Activated naive CD8-positive, alpha-beta T cell (primary cell): ENCODE measurements at regions not wholly inside any gene's neighbourhood (a gene's known extent, or its start where the extent isn't known, plus 50 kb on each side); places are given as distances from the start of the nearest gene placed in this dataset.
"Not testable (repeated sequence)": the region's sequence is repeated elsewhere in the genome, so short reads cannot be mapped to it uniquely, and the experiment has no call there.

Experiments used
- H3K27ac Mint-ChIP-seq: one replicate; pipeline ENCODE4 v1.8.0; 2021; ENCODE audit warnings: mixed read lengths
- H3K27me3 Mint-ChIP-seq: one replicate; pipeline ENCODE4 v1.8.0; 2021; ENCODE audit warnings: mixed read lengths
- H3K36me3 Mint-ChIP-seq: one replicate; pipeline ENCODE4 v1.8.0; 2021; ENCODE audit warnings: mixed read lengths
- H3K4me1 Mint-ChIP-seq: one replicate; pipeline ENCODE4 v1.8.0; 2021; ENCODE audit warnings: low read depth, mixed read lengths
- H3K4me3 Mint-ChIP-seq: one replicate; pipeline ENCODE4 v1.8.0; 2021; ENCODE audit warnings: mild to moderate bottlenecking, mixed read lengths
- H3K9me3 Mint-ChIP-seq: one replicate; pipeline ENCODE4 v1.8.0; 2021; ENCODE audit warnings: low read depth, mixed read lengths

DNA sequence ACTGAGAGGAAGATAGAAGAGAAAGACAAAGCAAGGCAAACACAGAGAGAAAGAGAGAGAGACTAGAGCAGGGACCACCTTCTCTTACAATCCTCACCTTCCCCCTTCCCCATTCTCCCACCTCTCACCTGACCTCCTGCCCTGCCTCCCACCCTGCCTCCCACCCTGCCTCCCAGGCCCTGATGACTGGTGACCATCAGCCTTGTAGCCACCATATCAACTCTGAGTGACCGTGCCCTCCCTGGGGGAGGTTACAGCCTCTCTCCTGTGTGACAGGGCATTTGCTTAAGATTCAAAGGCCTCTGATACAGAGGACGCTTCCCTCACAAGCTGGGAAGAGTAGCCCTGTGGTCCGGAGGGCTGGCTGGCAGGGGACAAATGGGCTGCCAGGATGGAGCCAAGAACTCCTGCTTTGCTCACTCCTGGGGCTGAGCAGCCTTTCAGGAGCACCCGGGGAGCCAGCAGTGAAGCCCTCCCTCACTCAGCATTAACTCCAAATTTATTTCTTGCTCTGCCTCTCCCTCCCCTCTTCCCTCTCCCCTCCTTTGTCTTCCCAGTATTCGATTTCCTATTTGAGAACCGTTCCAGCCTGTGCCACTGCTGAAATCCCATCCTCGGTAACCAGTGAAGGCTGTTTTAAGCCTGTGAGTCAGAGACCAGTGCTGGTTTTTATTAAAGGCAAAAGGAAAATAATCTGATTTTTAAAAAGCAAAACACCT, 125.2 kb upstream of the SYT13 start:
- Mint-ChIP-seq H3K9me3 (no peaks in the 10 kb centered on the region), H3K36me3 (no peaks in the 10 kb centered on the region), H3K27me3 (peaks cover 10% of the 10 kb centered on the region), H3K27ac (no peak overlapping the region), H3K4me1 (no peaks in the 10 kb centered on the region), H3K4me3 (no peak overlapping the region)

DNA sequence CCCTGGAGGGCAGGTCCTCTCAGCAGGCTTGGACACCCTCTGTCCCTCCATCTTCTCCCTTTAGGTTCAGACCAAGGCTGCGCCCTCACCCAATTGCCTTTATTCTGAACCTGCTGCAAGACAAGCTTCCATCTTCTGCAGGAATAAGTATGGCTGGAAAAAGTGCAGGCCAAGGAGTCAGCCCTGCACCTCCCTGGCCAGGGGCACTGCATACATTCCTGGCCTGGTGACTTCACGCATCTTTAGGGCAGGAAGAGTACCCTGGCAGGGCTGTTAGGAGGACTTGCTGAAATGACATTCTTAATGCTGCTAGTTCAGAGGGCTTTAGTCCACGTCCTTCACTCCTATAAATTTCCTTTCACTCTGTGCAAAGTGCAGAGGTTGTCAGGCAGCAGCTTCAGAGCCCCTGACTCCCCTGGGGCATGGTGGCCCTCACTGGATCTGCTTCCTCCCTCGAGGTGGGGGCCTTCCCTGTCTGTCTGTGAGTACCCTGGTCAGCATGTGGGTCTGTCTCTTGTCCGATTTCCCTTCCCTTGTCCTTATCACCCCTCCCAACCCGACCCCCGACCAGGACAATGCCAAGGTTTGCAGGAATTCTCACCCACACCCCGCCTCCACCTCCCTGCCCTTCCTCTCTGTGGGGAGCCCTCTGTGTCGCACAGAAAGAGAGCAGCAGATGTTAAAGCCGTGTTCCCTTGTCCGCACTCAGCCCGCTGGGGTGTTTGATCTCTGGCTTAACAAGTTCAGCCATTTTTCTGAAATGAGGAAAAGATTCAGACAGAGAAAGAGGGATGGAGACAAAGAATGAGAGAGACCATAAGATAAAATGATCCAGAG, 124.5 kb upstream of the SYT13 start:
- H3K36me3 Mint-ChIP-seq: no peaks in the 10 kb centered on the region
- H3K9me3 Mint-ChIP-seq: no peaks in the 10 kb centered on the region
- no peaks in the 10 kb centered on the region for H3K4me1 Mint-ChIP-seq
- no peak overlapping the region for H3K4me3 Mint-ChIP-seq
- H3K27ac Mint-ChIP-seq: no peak overlapping the region
- H3K27me3 Mint-ChIP-seq: peaks cover 10% of the 10 kb centered on the region

DNA sequence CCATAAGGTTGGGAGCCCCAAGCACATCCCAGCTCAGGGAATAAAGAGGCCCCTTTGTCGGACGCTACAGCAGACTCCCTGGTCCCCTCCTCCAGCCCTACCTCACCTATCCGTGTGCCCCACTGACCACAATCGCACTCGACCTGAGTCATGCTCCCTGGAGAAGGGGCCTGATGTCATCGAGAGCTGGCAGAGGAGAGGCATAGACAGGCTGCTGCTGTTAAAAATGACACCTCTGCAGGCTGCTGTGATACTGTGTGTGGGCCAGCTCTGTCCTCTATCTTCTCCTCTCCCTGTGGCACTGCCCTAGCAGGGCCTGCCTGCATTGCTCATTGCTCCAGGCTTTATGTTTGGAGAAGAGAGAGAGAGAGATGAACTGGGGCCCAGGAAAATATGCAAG, 123.4 kb upstream of the SYT13 start:
- Mint-ChIP-seq H3K9me3 (no peaks in the 10 kb centered on the region), H3K27me3 (peaks cover 14% of the 10 kb centered on the region), H3K4me1 (no peaks in the 10 kb centered on the region), H3K4me3 (no peak overlapping the region), H3K27ac (no peak overlapping the region), H3K36me3 (no peaks in the 10 kb centered on the region)

DNA sequence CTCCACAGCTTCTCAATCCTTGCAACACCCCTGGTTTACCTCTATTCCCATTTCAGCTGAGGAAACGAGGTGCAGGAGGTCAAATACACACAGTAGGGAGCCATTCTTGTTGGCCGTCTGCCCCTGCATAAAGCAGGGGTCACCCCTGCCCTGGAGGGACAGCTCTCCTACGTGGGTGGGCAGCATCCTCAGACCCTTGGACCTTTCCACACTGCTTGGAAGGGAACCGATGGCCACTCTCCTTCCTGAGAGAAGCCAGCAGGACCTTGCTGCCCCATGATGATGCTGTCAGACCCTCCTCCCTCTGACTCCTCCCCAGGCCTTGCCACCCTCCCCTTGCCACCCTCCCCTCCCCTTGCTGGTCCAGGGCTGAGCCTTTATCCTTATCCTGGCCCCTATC, 121.1 kb upstream of the SYT13 start:
- Mint-ChIP-seq H3K4me3 (no peak overlapping the region), H3K27ac (no peak overlapping the region), H3K27me3 (peaks cover 17% of the 10 kb centered on the region), H3K9me3 (no peaks in the 10 kb centered on the region), H3K36me3 (no peaks in the 10 kb centered on the region), H3K4me1 (no peaks in the 10 kb centered on the region)

DNA sequence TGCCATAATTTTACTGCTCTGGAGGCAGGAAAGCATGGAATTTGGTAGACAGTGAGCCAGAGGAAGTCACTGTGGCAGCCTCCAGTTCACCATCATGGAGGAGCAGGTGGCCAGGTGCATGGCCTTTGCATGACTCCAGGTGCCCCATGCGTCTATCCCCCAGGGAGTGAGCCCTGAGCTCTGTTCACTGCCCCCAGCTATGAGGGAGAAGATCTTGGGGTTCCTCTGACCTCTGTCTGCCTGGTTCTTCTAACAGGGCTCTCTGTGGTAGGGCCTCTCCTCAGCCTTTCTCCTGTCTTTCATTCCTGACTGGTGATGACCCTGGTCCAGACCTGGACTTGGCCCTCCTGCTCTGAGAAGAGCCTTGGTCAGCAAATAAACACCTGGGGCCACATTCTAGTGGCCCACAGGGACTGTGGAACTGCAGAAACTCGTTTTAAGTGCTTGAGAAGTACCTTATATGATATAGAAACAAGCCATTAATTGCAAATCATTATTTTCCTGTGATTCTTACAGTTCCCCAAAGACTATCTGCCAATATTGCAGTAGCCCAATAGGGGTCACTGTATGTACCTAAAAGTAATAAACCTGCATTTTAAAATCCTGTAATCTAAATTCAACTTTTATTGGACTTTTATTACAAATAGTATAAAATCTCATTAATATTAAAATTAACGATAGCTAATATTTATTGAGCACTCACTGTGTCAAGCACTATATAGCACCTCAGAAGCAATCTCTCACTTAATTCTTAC, 120.0 kb upstream of the SYT13 start:
- Mint-ChIP-seq H3K27ac (no peak overlapping the region), H3K36me3 (no peaks in the 10 kb centered on the region), H3K9me3 (no peaks in the 10 kb centered on the region), H3K27me3 (peaks cover 16% of the 10 kb centered on the region), H3K4me3 (no peak overlapping the region), H3K4me1 (no peaks in the 10 kb centered on the region)

DNA sequence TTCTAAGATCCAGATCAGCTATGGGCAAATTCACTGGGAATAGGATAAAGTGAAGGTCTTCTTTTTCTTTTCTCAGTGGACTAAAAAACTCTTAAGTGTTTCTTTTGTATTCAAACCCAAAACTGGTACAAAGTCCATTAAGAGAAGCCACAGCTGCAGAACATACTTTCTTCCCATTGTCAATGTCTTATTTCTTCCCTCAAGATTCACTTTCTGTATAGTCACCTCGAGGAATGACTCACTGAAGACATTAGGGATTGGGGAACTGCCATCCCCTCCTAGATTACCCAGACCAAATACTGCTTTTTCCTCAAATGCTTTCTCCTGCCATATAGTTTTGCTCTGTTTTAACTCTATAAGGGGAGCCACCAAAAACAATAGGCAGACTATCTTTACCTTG, 117.4 kb upstream of the SYT13 start:
- not testable (repeated sequence) for H3K36me3 Mint-ChIP-seq, H3K9me3 Mint-ChIP-seq

DNA sequence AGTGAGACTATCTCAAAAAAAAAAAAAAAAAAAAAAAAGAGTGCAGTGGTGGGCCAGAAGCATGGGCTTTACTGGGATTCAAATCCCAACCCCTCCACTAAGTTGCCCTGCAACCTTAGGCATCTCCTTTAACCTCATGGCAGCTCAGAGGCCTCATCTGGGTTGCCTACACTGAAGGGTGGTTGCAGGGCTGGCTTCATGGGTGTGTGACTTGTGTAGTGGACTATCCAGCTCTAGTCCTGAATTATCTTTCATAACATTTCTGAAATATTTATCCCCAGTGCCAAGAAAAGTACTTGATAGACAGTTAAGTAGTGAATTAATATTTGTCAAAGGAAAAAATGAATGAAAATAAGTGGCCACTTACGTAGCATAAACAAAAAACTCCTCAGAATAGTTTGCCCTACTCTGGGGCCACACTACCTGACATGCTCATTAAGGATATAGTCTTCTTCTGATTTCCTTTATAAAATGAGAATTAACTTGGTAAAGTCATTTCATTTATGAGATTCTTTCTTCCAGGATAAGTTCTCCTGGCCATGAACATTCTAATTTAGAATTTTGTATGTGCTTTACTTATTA, 116.0 kb upstream of the SYT13 start:
- Mint-ChIP-seq H3K27me3 (peaks cover 14% of the 10 kb centered on the region), H3K36me3 (no peaks in the 10 kb centered on the region), H3K4me3 (no peak overlapping the region), H3K27ac (no peak overlapping the region), H3K4me1 (no peaks in the 10 kb centered on the region), H3K9me3 (no peaks in the 10 kb centered on the region)

More for the DNA sequence above, 117.4 kb upstream of the SYT13 start:
- peaks cover 14% of the 10 kb centered on the region for H3K27me3 Mint-ChIP-seq
- H3K27ac Mint-ChIP-seq, H3K4me3 Mint-ChIP-seq, H3K4me1 Mint-ChIP-seq: not testable (repeated sequence)

DNA sequence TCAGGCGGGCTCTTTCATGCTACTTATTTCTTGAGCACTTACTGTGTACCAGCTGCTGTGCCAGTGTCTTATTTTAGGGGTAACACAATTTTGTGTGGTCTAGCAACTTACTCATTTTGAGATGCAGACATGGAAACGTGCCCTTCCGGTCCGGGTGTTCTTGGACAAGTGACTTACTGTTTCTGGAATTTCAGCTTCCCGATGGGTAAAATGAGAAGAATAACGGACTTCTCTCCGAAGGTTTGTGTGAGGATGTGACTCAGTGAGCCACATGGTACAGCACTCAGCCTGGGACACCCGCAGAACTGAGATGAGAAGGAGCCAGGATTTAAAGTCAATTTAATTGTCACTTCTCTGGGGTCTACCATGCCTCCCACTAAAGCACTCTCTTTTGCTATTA, 114.5 kb upstream of the SYT13 start:
- H3K9me3 Mint-ChIP-seq: no peaks in the 10 kb centered on the region
- no peaks in the 10 kb centered on the region for H3K4me1 Mint-ChIP-seq
- no peak overlapping the region for H3K4me3 Mint-ChIP-seq
- H3K36me3 Mint-ChIP-seq: no peaks in the 10 kb centered on the region
- H3K27me3 Mint-ChIP-seq: peaks cover 14% of the 10 kb centered on the region
- no peak overlapping the region for H3K27ac Mint-ChIP-seq

DNA sequence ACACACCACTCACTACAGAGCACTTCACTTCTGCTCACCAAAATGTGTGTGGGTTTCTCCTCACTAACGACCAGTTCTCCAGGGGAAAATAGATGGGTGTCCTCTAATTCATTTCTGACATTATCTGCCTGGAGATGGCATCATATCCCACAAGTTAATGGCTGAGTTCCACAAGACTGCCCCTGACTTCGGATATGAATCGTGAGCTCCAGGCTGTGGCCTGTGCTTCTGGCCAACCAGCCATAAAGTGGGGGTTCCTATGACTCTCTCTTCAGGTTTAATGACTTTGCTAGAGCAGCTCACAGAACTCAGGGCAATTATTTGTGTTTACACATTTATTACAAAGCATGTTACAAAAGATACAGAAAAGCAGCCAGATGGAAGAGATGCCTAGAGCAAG, 113.0 kb upstream of the SYT13 start:
- H3K27ac Mint-ChIP-seq: no peak overlapping the region
- no peaks in the 10 kb centered on the region for H3K36me3 Mint-ChIP-seq

DNA sequence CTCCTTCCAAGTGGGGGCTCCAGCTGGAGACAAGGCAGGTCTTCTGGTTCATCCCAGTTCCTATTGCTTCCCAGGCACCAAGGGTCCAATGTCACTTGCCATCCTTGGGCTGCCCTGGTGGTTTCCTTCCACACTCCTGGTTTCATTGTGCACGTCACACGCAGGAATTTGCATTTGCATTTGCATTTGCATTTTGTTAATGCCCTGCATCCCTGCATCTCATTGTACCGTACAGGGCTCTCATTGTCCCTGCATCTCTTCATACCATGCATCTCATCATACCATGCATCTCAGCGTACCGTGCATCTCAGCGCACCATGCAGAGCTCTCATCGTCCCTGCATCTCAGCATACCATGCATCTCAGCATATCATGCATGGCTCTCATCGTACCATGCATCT, 112.2 kb upstream of the SYT13 start:
- no peak overlapping the region for H3K27ac Mint-ChIP-seq
- no peaks in the 10 kb centered on the region for H3K36me3 Mint-ChIP-seq
- peaks cover 1% of the 10 kb centered on the region for H3K27me3 Mint-ChIP-seq
- no peaks in the 10 kb centered on the region for H3K9me3 Mint-ChIP-seq
- H3K4me1 Mint-ChIP-seq: no peaks in the 10 kb centered on the region
- no peak overlapping the region for H3K4me3 Mint-ChIP-seq

More for the DNA sequence above, 113.0 kb upstream of the SYT13 start:
- Mint-ChIP-seq H3K4me1 (no peaks in the 10 kb centered on the region), H3K9me3 (no peaks in the 10 kb centered on the region), H3K4me3 (no peak overlapping the region), H3K27me3 (peaks cover 5% of the 10 kb centered on the region)

DNA sequence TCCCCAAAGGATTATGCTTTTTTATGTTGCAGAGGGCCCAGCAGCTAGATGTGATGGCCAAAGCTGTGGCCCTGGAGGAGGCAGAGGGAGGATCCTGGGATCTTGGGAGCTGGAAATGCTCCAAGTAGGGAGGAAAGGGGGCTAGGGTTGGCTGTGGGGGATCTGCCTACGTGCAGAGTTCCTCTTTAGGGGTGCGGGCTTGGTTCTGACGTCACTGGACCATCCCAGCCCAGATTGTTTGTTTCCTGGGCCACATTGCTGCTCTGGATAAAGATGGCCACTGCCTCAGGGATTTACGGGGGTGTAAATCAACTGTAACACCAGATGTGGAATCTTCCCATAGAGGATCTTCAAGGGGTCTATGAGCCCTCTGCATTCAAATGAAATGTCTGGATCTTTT, 110.3 kb upstream of the SYT13 start:
- Mint-ChIP-seq H3K36me3 (no peaks in the 10 kb centered on the region), H3K9me3 (no peaks in the 10 kb centered on the region), H3K27me3 (no peaks in the 10 kb centered on the region), H3K4me1 (no peaks in the 10 kb centered on the region), H3K27ac (no peak overlapping the region), H3K4me3 (no peak overlapping the region)

DNA sequence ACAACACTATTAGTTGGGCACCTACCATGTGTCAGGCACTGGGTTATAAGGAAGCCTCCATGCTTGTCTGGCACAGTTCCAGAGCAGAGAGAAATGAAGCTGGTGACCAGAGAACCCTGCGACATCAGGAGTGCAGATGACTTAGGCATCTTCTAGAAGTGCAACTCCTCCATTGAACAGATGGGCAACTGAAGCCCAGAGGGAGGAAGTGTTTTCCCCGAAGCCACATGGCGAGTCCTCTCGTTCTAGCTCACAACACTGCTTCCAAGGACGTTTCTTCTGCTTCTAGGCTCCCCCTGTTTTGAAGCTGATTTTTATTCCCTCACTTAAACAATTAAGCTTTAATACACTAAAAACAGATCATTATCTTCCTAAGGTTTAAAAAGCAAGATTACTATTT, 109.8 kb upstream of the SYT13 start:
- Mint-ChIP-seq H3K4me1 (no peaks in the 10 kb centered on the region), H3K4me3 (no peak overlapping the region), H3K36me3 (no peaks in the 10 kb centered on the region), H3K27ac (no peak overlapping the region), H3K27me3 (no peaks in the 10 kb centered on the region), H3K9me3 (no peaks in the 10 kb centered on the region)

DNA sequence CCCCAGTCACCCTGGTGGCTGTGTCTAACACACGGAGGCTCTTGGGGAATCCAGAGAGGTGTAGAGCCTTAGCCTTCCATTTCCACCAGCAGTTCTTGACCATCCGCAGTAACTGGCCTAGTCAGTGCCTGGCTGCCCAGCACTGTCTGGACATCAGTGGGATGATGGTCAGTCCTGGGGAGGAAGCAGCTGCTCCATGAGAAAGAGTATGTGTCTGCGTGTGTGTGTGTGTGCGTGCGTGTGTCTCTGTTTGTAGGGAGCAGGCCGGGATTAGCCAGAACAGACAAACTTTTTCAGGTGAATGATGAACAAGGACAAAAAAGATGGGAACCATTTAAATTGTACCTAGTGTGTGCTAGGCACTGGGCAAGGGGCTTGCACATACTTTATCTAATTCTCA, 109.3 kb upstream of the SYT13 start:
- no peaks in the 10 kb centered on the region for H3K27me3 Mint-ChIP-seq
- no peaks in the 10 kb centered on the region for H3K4me1 Mint-ChIP-seq
- no peak overlapping the region for H3K27ac Mint-ChIP-seq
- H3K4me3 Mint-ChIP-seq: no peak overlapping the region
- H3K9me3 Mint-ChIP-seq: no peaks in the 10 kb centered on the region
- no peaks in the 10 kb centered on the region for H3K36me3 Mint-ChIP-seq

DNA sequence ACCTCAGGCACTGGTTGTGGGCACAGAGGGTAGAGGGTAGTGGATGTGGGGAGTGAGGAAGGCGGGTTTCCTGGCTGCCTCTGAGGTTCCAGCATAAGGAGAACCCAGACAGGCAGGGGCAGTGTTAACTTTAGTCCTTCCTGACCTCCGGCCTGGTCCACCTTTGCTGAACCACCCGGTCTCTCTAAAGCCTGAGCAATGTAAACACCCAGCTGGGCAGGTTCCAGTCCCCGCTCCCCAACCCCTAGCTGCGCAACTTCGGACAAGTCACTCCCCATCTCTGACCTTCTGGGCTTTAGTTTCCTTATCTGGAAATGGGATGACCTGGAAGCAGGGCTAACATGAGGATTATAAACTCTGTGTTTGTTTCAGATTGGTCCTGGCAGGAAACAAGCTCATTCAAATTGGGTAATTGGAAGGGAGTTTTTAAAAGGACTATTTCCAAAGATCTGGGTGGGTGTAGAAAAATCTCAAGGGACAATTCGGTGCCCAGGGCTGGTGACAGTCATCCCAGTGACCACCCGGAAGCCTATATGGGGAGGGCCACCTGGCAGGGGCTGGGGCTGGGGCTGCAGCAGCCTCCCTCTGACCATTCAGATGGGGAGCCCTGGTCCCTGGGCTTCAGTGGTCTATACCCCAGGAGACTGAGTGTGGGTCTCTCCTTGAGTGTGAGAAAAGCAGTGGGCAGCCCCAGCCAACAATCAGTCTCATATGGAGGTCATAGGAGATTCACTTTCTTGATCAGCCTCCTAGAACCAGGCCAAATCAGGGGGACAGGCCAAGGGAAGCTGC, 108.3 kb upstream of the SYT13 start:
- Mint-ChIP-seq H3K4me1 (no peaks in the 10 kb centered on the region), H3K36me3 (no peaks in the 10 kb centered on the region), H3K27ac (no peak overlapping the region), H3K27me3 (no peaks in the 10 kb centered on the region), H3K9me3 (no peaks in the 10 kb centered on the region), H3K4me3 (no peak overlapping the region)
